BLaER1 treated with 17β-estradiol and CSF1 and Interleukin-3, amounts not matched to agents 10 nM and 100 nM (cell line): ENCODE measurements at regions not wholly inside any gene's neighbourhood (a gene's known extent, or its start where the extent isn't known, plus 50 kb on each side); places are given as distances from the start of the nearest gene placed in this dataset.

Source experiments
- H3K27ac ChIP-seq, 11 experiments: shearing (Covaris generic); formaldehyde crosslinking; 2 replicates each; pipeline ENCODE4 v1.8.1; 2022
- H3K27me3 ChIP-seq, 11 experiments: shearing (Covaris generic); formaldehyde crosslinking; 2 replicates each; pipeline ENCODE4 v1.8.1; 2022
- H3K36me3 ChIP-seq, 11 experiments: shearing (Covaris generic); formaldehyde crosslinking; 2 replicates each; pipeline ENCODE4 v1.8.1; 2022
- H3K4me1 ChIP-seq, 10 experiments: shearing (Covaris generic); formaldehyde crosslinking; 2 replicates each; pipeline ENCODE4 v1.8.1; 2022
- H3K4me2 ChIP-seq, 11 experiments: shearing (Covaris generic); formaldehyde crosslinking; 2 replicates each; pipeline ENCODE4 v1.8.1; 2022
- H3K4me3 ChIP-seq, 10 experiments: shearing (Covaris generic); formaldehyde crosslinking; 2 replicates each; pipeline ENCODE4 v1.8.1; 2022
- H3K9ac ChIP-seq, 11 experiments: shearing (Covaris generic); formaldehyde crosslinking; 2 replicates each; pipeline ENCODE4 v1.8.1; 2022
- H3K9me3 ChIP-seq, 11 experiments: shearing (Covaris generic); formaldehyde crosslinking; replicated peaks in 1 of 11; 2 replicates each; pipeline ENCODE4 v1.8.1; 2022
- H4K20me1 ChIP-seq, 11 experiments: shearing (Covaris generic); formaldehyde crosslinking; 2 replicates each; pipeline ENCODE4 v1.8.1; 2022
- Cebpa-rat ChIP-seq, 11 experiments: shearing (Covaris generic); IDR thresholded peaks; 2 replicates each; pipeline ENCODE4 v1.8.1; 2022

DNA sequence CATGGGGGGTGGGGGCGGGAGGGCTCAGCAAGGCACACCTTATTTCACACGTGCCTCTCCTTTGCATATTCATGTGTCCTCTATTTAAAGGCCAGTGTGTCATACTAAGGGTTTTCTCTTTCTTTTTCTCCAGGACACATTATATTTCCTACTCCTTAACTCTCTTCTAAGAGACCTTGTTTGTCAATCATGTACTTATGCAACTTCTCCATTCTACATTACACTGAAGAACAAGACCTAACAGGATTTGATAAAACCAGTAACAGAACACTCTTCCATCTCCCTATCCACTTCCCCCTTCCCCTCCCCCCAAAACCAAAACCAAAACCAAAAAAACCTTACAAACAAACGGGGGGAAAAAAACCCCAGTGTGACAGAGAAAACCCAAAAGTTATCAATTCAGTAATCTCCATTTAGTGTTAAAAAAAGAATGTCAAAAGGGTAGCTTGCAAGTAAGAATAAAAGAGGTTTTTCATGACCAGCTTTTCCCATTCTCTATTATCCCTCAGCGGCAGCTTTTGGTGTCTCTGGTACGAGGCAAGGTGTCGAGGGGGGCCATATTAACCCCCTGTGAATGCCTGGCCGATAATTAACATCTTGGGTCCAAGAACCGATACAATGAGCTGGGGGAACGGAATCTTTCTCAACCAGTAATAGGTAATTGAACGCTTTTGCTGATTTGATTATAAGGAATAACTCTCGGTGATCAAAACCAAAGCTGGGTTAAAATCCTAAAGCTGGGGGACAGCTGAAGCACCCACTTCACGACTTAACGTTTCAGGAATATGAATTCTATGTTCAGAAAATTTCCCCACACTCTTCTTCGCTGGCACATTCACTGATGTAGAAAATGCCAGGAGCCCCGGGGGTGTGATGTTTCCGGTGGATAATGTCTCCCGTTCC, 191.0 kb upstream of the TCF4 start:
- Histone ChIP-seq H3K4me3 (peak overlapping the region; percentile 60 to 79 (median 68)), H3K9ac (peak overlapping the region; percentile 59 to 80 (median 76); a peak in 21 of 22 replicates), H3K36me3 (no peaks in the 10 kb centered on the region), H3K4me2 (peak overlapping the region; percentile 87 to 99 (median 98)), H3K27ac (peak overlapping the region; percentile 48 to 77 (median 68); a peak in 21 of 22 replicates), H3K9me3 (no peaks in the 10 kb centered on the region), H3K4me1 (peaks cover 12 to 42% (median 33%) of the 10 kb centered on the region in 10 experiments), H3K27me3 (peaks cover 15 to 42% (median 37%) of the 10 kb centered on the region in 11 experiments), H4K20me1 (no peaks in the 10 kb centered on the region)
- 0 out of 22 replicates have a peak, but pooled peaks of 1 of the 11 experiments have one; percentile 28 for TF ChIP-seq Cebpa-rat (IDR thresholded peaks at IDR 0.05)

GRCh38 chr18:55777666-55778304, 189.8 kb upstream of the TCF4 start:
- Histone ChIP-seq H4K20me1 (no peaks in the 10 kb centered on the region), H3K4me2 (peak overlapping the region; percentile 87 to 99 (median 98); a peak in 15 of 22 replicates), H3K4me3 (no peak overlapping the region), H3K4me1 (peaks cover 12 to 42% (median 33%) of the 10 kb centered on the region in 10 experiments), H3K36me3 (no peaks in the 10 kb centered on the region), H3K27me3 (peaks cover 15 to 42% (median 37%) of the 10 kb centered on the region in 11 experiments), H3K9me3 (0 out of 22 replicates have a peak, but pooled peaks cover 0 to under 1% (median 0%) of the 10 kb centered on the region in 11 experiments), H3K27ac (peak overlapping the region in 3 of 11 experiments; percentile 23 to 77 (median 67); a peak in 4 of 22 replicates), H3K9ac (no peak overlapping the region; a peak in 1 of 22 replicates)
- no peak for TF ChIP-seq Cebpa-rat (IDR thresholded peaks at IDR 0.05)

DNA sequence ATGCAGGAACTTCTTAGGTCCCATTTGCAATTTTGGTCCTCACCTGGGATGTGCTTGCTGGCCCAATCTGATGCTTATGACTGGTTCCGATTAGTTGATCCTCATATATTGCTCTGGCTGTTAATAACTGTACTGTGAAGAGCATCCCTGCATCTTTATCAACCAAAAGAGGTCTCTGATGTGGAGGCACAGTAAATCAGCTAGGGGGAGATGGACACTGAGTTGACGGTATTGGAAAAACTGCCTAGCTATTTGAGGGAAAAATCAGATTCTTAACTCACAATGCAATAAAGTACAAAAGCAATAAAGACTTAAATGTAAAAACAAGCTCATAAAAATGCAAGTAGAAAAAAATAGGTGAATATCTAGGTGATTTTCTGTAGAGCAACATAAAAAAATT, 188.0 kb upstream of the TCF4 start:
- Histone ChIP-seq H3K4me2 (no peak overlapping the region), H3K4me3 (no peak overlapping the region), H3K36me3 (no peaks in the 10 kb centered on the region), H3K27me3 (peaks cover 15 to 37% (median 32%) of the 10 kb centered on the region in 11 experiments), H3K27ac (no peak overlapping the region), H3K9ac (no peak overlapping the region), H4K20me1 (no peaks in the 10 kb centered on the region), H3K4me1 (peaks cover 12 to 35% (median 28%) of the 10 kb centered on the region in 10 experiments), H3K9me3 (peaks cover 0 to 5% (median 0%) of the 10 kb centered on the region in 11 experiments; a peak in 1 of 22 replicates)
- TF ChIP-seq Cebpa-rat (IDR thresholded peaks at IDR 0.05), result no peak

GRCh38 chr18:55774505-55774904, 186.5 kb upstream of the TCF4 start:
- H3K36me3 ChIP-seq, result no peaks in the 10 kb centered on the region
- TF ChIP-seq Cebpa-rat (IDR thresholded peaks at IDR 0.05), result no peak
- H3K4me2 ChIP-seq, result no peak overlapping the region

GRCh38 chr18:55768255-55768654, 180.3 kb upstream of the TCF4 start:
- Histone ChIP-seq H3K4me3 (no peak overlapping the region), H3K9ac (no peak overlapping the region), H3K36me3 (no peaks in the 10 kb centered on the region), H3K4me1 (peaks cover 0 to 19% (median 12%) of the 10 kb centered on the region in 10 experiments; a peak in 12 of 20 replicates), H3K27ac (no peak overlapping the region), H3K9me3 (peaks cover 0 to 10% (median 6%) of the 10 kb centered on the region in 11 experiments; a peak in 5 of 22 replicates), H4K20me1 (no peaks in the 10 kb centered on the region), H3K27me3 (no peaks in the 10 kb centered on the region), H3K4me2 (no peak overlapping the region)
- no peak for TF ChIP-seq Cebpa-rat (IDR thresholded peaks at IDR 0.05)

More at GRCh38 chr18:55774505-55774904, 186.5 kb upstream of the TCF4 start:
- Histone ChIP-seq H3K9ac (no peak overlapping the region), H3K27ac (no peak overlapping the region), H3K4me1 (peaks cover 4 to 21% (median 15%) of the 10 kb centered on the region in 10 experiments; a peak in 18 of 20 replicates), H3K9me3 (peaks cover 0 to 5% (median 0%) of the 10 kb centered on the region in 11 experiments; a peak in 1 of 22 replicates), H4K20me1 (no peaks in the 10 kb centered on the region), H3K4me3 (no peak overlapping the region), H3K27me3 (peaks cover 3 to 22% (median 18%) of the 10 kb centered on the region in 11 experiments; a peak in 21 of 22 replicates)

- no peak overlapping the region for H3K9ac ChIP-seq
- H3K27ac ChIP-seq, result no peak overlapping the region
- no peaks in the 10 kb centered on the region for H3K36me3 ChIP-seq
- H3K9me3 ChIP-seq, result peaks cover 0 to 10% (median 5%) of the 10 kb centered on the region in 11 experiments; a peak in 4 of 22 replicates
- TF ChIP-seq Cebpa-rat (IDR thresholded peaks at IDR 0.05), result no peak
- H3K4me2 ChIP-seq, result peak overlapping the region in 7 of 11 experiments; percentile 15 to 61 (median 35); a peak in 8 of 22 replicates
- no peaks in the 10 kb centered on the region for H3K27me3 ChIP-seq
- peaks cover 0 to 36% (median 19%) of the 10 kb centered on the region in 10 experiments; a peak in 13 of 20 replicates for H3K4me1 ChIP-seq
- H3K4me3 ChIP-seq, result no peak overlapping the region
- H4K20me1 ChIP-seq, result no peaks in the 10 kb centered on the region
These were observed 176.4 kb upstream of the TCF4 start for GRCh38 chr18:55764386-55764785.

DNA sequence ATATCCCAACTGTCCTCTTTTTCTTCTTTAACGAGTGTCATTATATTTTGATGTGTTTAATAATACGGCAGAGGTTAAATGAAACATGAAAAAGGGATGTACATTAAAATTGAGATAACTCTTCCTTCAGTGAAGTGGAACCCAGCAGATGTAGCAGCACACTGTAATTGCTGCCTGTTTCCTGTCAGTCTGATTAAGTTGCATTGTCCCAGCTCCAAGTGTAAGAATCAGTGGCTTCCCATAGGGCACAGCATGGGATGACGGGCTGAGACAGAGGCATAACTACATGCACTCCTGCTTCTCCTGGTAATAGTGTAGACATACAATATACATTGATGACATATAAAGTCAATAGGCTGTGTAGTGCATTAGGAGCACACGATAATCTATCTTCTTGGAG, 175.8 kb upstream of the TCF4 start:
- Histone ChIP-seq H3K9ac (no peak overlapping the region), H4K20me1 (no peaks in the 10 kb centered on the region), H3K4me1 (peaks cover 0 to 42% (median 24%) of the 10 kb centered on the region in 10 experiments; a peak in 13 of 20 replicates), H3K27ac (no peak overlapping the region), H3K9me3 (peaks cover 0 to 10% (median 5%) of the 10 kb centered on the region in 11 experiments; a peak in 4 of 22 replicates), H3K4me2 (peak overlapping the region in 7 of 11 experiments; percentile 15 to 61 (median 35); a peak in 13 of 22 replicates), H3K27me3 (no peaks in the 10 kb centered on the region), H3K4me3 (no peak overlapping the region), H3K36me3 (no peaks in the 10 kb centered on the region)
- TF ChIP-seq Cebpa-rat (IDR thresholded peaks at IDR 0.05), result no peak

DNA sequence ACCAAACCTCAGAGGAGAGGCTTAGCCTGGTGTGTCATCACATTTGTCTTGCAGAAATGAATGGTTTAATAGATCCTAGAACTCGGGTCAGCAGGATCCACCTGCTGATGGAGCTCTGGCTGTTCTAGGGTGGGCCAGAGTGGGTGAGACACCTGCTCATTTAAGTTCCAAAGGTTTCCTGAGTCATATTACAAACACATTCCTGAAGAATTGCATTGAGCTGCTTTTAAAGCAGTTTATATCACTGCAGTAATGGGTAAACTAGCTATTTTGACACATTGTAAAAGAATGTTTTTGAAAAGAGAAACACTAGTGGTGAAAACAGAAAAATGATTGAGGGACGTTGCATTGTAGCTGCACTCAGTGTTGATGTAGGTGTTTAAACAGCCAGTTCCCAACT, 175.3 kb upstream of the TCF4 start:
- Histone ChIP-seq H3K27ac (no peak overlapping the region), H3K9ac (no peak overlapping the region), H3K4me3 (no peak overlapping the region), H3K4me2 (peak overlapping the region in 6 of 11 experiments; percentile 11 to 61 (median 36); a peak in 9 of 22 replicates), H3K36me3 (no peaks in the 10 kb centered on the region), H3K4me1 (peaks cover 0 to 46% (median 24%) of the 10 kb centered on the region in 10 experiments; a peak in 13 of 20 replicates), H3K9me3 (peaks cover 0 to 10% (median 5%) of the 10 kb centered on the region in 11 experiments; a peak in 4 of 22 replicates), H3K27me3 (no peaks in the 10 kb centered on the region), H4K20me1 (no peaks in the 10 kb centered on the region)
- no peak for TF ChIP-seq Cebpa-rat (IDR thresholded peaks at IDR 0.05)
